Dedifferentiated amniotic fluid mesenchymal stem cell (primary cell): ENCODE measurements at regions not wholly inside any gene's neighbourhood (a gene's known extent, or its start where the extent isn't known, plus 50 kb on each side); places are given as distances from the start of the nearest gene placed in this dataset.

Experiments
- DNase-seq: peaks from one replicate; pipeline ENCODE4 v3.0.0-alpha.2; 2016; ENCODE audit errors: extremely low spot score

DNA sequence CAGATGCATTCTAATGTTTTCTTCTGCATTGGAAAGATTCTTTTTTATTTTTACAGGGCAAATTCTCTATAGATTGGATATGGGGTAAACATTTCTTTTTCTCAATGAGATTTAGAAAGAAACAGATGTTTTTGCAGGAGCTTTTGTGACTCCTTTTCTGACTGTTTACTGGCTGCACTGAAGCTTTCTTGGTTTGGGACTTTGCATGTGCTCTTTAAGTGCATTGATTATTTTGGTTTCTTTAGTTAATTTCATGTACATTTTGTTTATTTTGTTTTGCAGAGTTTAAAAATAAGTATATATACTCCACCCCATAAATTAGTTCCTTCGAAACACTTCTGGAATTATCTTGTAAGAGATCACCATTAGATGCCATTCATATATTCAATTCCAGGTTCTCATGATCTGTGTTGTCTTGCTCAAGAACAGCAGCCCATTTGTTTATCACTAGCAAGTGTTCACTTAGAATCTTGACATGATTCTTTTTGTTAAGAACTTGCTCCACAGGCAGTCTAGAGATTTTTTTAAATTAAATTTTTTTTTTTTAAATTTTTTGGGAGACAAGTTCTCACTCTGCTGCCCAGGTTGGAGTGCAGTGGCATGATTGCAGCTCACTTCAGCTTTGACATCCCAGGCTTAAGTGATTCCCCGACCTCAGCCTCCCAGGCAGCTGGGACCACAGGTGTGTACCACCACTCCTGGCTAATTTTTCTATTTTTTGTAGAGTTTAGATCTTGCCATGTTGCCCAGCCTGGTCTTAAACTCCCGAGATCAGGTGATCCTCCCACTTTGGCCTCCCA is 233.7 kb downstream of the MYCN start:
- DNase-seq: no peak

DNA sequence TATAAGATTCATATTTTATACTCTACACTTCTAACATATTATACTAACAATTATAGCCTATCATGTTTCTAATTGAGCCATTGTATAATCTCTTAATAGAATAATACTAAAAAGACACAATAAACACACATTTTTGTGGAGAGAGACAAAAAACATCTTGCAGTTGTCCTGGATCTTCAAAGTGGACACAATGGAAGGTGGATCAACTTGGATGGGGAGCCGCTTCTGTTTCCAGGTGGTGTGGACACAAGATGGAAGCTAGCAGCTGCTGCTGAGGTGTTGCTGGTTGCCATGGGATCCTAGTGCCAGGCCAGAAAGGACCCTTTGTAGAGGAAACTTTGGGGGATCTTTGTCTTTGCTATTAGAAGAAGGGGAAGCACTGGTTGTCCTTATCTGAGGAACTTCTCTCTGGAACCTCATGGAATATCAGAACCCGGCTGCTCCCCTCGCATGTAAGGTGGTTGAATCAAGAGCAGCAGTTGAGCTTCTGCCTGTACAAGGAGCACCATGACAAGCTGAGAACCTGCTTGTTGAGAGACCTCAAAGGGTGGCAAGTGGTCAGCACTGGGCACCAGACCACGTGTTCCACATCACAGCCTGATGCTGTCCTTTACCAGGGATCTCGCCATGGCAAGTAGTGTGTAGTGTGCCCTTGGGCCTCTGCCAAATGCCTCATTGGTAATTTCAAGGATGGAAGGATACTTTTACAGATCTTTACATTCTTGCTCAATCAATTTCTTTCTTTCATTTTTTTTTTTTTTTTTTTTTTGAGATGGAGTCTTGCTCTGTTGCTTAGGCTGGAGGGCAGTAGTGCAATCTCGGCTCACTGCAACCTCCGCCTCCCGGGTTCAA is 232.2 kb downstream of the MYCN start:
- DNase-seq: no peak

DNA sequence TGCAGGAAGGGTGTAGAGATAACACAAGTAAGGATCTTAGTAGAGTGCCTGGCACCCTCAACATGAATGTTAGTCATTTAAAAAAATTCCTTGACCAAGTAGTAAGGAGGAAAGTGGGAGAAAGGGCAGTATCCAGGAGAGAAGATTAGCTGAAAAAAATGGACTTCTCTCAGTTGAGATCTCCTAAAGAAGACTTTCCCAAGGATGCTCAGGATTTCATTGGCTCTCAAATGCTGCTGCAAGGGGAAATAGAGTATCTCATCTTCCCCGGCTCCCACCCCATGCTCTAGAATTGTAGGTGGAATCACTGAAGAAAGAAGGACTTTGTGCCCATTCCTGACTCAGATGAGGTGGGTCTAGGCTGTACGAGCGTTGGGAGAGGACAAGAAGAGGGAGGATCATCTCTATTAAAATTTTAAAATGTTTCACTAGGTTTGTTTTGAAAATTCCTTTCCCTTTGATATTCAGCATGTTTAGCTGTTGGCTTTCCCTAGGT is 231.1 kb downstream of the MYCN start:
- no peak for DNase-seq

DNA sequence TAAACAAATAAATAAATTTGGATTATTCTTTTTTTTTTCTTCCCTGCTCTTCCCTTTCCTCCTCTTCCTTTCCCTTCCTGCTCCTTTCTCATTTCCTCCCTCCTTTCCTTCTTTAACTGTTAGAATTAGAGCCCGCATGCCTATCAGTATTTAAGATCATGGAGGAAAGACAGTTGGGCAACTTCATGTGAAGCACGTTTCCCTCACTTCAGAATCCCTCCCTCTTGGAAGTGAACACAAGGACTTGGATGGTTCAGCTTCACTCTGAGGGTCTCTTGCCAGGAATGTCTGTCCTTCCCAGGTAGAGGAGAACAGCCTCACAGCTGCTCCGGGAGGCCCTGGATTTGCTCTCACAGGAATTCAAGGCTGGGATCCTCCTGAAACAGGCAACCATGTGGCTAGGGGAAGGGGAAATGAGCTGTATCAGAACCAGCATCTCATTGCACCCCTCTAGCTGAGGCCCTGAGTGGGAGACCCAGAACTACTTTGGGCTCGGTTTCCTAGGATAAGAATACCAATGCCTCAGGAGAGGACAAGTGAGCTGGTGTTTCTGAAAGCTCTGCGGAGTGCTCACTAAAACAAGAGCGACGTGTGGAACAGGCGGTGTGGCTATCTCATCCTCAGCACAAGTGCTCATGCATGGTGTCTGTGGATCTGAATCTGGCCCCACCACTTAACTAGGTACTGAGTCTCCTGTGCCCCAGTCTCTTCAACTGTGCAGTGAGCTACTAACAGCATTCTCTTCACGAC is 230.5 kb downstream of the MYCN start:
- DNase-seq: no peak

DNA sequence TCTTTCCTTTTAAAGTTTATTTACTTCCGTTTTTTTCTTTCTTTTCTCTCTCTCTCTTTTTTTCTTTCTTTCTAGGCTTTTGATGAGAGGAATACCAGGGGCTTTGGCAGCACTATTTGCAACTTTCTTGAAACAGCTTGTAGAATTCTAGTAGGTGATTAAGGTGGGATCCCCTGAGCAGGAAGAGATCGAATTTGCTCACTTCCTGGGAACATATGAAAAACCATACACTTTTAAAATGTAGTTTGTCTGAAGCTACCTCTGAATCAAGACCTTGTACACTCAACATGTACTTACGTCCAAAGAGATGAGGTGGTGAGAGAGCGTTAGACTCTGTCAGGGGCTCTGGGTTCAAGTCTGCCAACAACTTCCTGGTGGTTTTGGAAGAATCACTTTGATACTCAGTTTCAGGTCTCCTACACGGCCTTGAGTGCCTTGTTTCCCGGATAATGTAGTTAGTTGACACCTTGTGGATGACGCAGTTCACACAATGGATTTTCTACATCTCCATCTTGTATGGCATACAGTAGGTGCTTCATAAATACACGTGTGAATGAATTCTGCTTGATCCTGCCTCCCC is 229.1 kb downstream of the MYCN start:
- no peak for DNase-seq

DNA sequence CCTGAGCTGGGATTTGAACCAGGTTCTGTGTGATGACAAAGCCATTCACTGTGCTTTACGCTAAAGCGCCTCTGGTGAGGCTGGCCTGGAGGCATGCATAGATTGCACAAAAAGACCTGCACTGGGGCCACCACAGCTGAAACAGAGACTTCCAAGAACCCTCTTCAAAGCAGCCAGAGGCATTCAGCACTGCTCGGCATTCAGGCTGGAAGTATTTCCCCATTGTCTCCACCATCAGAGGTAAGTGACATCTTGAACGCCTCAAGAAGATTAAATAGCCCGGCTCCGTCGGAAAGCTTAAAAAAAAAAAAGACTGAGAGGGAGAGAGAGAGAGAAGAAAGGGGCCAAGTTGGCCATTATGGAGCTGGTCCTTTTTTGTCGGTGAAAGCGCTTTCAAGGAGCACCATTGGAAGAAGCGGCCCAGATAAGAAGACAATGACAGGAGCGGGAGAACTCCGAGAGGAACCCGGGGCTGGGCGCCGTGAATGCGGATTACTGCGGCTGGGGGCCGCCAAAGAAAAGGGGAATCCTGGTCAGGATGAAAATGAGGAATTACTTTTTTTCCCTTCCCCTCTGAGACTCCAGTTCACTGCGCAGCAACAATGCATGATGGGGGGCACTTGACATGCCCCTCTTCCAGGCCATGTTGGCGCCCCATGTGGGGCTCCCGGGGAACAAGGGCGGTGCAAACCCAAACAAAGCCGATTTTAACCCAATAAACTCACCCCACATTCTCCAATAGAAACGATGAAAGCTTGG is 228.3 kb downstream of the MYCN start:
- no peak for DNase-seq

DNA sequence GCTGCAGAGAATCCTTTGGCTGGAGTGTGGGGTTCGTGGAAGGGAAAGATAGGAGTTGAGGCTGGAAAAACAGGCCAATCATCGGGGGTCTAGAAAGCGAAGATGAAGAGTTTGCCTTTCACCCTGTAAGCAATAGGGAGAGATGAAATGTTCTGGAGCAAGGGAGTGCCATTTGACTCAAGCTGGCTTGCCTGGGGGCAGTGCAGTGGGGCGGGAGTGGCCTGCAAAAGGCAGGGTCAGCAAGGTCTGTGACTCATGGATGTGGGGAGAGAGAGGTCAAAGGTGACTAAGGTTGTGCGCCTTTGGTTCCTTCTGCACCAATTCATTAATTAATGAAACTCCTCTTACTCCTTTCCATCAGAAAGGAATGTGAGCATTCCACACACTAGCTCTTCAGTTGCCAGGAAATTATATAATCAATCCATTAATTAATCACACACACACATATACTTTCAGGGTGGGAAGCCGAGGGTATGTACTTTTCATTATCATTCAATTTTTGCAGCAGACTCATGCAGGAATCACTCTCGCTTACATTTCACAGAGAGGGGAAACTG is 227.6 kb downstream of the MYCN start:
- DNase-seq: no peak

DNA sequence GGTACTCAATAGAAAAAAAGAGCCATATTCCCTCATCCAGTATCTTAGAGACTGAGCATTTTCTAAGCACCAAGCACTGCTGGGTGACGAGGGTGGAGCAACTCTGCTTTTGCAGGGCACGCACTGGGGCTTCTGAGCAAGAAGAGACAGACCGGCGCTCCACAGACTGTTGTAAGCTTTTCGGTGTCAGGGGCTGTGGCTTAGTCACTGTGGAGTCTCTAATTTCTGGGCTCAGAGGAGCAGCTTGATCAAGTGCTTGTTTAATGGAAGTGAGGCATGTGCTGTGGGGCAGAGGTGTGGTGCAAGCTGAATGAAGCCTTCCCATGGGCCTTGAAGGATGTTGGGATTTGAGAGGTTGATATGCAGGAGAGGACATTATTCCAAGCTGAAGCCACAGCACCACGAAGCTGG is 227.1 kb downstream of the MYCN start:
- DNase-seq: no peak

DNA sequence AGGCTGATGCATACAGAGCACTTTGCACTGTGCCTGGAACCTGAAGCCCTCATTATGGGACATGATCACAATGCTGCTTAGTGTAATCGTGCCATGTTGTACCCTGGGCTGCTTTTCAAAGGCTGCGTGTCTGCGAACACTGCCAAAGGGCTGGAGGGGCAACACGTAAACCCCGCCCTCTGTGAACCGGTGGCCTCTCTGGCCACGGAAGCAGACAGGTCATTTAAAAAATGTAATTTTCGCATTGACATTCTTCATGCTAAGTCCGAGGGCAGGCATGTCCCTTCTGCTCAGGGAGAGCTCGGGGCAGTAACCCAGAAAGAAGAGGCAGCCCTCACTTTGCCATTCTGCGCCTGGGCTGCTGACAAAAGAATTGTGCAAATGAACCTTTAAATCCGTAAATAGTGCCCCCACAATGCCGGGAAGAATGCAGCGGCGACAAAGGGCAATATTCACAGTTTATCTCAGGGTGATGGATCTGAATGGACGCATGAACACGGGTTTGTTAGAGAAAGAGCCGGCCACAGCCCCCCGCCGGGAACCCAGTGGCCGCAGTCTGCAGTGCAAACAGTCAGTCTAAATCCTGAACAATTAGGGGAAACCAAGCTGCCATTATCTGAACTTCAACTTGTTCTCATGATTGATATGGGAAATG is 226.1 kb downstream of the MYCN start:
- DNase-seq: no peak

DNA sequence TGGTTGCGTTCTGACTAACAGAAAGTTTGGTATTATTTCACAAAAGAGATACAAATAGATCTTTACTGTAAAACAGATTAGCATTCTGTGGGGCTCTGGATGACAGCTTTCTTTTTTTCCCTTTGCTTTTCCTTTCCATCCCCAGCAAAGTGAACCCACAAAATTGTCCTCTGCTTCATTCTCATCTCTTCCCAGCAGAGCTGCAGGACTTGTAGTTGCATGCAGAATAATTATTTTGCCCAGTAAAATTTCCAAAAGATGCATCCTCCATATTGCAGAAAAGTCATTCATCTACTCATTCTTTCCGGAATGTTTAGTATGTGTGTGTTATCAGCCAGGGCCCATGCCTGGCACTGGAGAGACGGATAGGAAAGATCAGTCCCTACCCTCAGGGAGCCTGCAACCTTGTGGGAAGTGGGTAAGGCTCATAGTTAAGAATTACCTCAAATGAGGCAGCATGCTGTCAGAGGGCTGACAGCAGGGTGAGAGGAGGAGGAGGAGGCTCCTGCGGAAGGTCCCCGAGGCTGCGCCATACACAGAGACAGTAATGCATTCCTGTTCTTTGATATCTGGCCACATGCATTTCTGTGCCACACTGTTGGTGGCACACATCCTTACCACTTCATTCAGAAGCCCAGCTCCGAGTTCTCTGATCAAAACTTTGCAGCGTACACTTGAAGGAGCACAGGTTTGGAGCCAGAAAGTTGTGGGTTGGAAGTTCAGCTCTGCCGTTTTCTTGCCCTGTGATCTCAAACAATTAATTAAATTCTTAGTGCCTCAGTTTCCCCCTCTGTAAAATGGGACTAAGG is 225.4 kb downstream of the MYCN start:
- DNase-seq: no peak

DNA sequence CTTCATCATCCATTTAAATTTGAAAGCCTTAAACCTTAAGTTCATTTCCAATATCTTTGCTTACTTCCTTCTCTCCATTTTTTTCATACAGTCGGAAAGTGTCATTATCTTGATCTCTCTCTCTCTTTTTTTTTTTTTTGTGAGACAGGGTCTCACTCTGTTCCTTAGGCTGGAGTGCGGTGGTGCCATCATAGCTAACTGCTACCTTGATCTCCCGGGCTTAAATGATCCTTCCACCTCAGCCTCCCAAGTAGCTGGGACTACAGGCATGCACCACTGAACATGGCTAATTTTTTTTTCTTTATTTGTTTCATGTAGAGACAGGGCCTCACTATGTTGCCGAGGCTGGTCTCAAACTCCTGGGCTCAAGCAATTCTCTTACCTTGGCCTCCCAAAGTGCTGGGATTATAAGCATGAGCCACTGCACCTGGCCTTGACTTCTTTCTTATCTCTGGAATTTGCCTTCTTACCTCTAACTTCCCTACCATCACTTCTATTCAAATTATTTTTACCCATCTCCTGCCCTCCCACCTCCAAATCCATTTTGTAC is 222.2 kb downstream of the MYCN start:
- no peak for DNase-seq

DNA sequence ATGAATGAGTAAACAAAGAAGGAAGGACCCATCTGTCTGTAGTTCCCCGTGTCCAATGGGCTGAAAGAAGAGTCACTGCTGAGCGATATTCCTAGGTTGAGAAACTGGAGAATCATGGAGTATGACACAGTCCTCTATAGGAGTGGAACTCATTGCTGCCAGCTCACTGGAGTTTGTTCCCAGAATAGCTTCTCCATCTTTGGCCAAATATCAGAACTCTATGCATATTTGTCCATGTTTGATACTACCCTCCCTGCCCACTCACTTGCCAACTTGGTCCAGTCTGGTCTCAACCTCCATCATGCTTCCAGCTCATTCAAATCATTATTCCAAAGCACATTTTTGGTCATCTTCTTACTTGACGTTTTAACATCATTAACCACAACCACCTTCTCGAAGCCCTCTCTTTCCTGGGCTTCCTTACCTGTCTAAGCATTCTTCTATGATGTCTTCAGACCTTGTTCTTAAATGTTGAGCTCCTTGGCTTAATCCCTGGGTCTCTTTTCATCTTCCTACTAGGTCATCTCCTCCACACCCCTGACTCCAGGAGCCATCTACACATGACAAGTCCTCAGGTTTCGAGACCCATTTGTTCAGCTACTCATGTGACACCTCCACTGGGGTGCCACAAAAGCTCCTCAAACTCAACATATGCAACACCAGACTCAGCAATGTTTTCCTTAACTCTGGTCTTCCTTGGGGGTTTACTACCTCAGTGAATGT is 221.6 kb downstream of the MYCN start:
- no peak for DNase-seq

DNA sequence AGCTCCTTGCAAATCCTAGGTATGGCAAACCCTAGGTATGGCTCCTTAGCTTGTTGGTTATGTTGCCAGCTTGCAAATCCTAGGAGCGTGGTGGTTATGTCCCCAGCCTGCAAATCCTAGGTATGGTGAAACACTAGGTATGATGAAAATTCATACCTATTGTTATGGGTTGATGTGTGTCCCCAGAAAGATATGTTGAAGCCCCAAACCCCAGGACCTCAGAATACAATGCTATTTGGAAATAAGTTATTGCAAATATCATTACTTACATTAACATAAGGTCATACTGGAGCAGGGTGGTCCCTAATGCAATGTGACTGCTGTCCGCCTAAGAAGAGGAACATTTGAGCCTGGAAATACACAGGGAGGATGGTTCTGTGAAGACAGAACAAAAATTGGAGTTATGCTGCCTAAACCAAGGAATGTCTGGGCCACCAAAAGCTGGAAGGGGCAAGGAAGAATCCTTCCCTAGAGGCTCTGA is 220.8 kb downstream of the MYCN start:
- DNase-seq: no peak

DNA sequence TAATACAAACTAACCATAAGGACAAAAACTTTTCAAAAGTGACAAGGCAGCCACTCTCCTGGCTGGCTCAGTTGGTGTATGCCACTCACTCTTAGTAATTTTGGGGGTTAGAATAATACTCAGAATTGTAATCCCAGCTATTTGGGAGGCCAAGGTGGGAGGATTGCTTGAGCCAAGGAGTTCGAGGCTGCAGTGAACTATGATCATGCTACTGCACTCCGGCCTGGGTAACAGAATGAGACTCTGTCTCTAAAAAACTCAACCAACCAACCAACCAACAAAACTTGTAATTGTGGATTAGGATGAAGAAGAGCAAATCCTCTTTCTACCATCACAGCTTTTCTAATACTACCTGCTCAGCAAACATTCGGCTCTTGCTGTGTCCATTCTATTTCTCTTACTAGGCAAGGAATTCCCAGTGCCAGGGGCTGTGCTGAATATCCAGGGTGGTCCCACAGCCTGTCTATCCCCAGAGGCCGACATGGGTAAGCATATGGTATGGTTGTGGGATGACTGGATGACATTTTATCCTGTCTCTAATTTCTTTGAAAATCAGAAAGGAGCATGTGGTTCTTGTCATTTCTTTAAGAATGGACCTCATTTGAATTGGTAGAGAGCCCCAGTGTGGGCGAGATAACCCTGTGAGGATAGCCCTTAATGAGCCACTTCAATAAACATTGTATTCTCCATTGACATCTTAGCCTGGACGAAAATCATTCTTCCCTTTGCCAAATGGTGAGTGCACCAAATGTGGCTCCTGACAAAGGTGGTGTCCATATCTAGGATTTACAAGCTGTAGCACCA is 220.1 kb downstream of the MYCN start:
- no peak for DNase-seq

DNA sequence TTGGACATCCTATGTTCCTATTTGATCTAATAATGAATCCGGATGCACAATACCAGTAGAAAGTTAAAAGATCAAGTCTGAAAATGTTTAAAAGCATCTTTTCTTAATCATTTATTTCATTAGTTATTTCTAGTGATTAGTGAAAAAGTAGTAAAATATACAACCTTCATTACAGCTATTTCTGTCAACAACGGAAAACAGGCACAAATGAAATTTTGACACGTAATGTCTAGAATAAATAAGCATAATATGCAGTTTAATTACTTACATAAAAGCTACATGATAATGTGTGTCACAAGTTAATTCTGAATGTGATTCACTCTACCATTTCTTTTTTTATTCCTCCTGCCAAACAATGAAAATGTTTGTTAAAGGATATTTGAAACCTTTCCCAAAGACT is 216.1 kb downstream of the MYCN start:
- no peak for DNase-seq

DNA sequence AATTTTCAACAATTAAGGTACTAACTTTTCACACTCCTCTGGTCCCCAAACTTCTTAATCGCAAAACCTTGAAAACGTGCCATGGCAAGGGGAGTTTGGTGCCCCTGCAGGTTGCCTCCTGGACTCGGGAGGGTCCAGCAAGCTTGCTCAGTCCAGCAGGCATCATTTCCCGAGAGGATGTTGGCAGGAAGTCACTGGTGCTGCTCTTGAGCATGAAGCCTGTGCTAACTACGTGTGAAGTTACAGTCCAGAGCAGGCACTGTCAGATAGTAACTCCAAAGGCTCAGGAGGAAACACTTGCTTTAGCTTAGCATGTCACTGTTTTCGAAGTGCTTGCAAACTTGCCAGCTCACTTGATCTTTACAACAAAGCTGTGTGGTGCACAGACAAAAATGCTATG is 215.4 kb downstream of the MYCN start:
- DNase-seq: no peak

DNA sequence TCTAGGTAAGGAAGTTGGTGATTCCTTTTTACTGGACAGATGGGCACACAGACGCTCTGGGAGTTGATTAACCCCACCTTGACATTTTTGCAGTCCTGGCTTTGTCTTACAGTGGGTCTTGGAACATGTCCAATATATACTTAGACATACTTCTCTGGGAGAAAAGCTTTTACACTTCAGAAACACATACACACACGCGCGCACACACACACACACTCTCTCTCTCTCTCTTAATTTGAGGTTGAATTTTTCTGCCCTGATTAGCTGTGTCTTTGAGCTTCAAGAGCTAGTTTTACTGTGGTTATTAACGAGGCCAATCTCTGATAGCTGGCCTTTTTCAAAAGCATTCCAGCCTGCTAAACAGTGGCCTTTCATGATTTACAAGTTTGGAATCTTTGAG is 215.0 kb downstream of the MYCN start:
- DNase-seq: no peak
